T-helper 1 cell treated with Interleukin-12 subunit alpha and Interleukin-12 subunit beta and Interleukin-4 antibody, amounts not matched to agents 30 ng/mL and 1 ng/mL, for 36 hours (primary cell): ENCODE measurements at regions not wholly inside any gene's neighbourhood (a gene's known extent, or its start where the extent isn't known, plus 50 kb on each side); places are given as distances from the start of the nearest gene placed in this dataset.
"Not testable (repeated sequence)": the region's sequence is repeated elsewhere in the genome, so short reads cannot be mapped to it uniquely, and the experiment has no call there.

Experiments used
- intact Hi-C: fragments of 100-400 bp; cut with micrococcal nuclease; formaldehyde crosslinking; loops from one replicate; pipeline ENCODE4 v1.15.1; 2024

GRCh38 chr2:53610260-53610659 is 157.3 kb upstream of the CHAC2 start:
- intact Hi-C loops: no loop called here

DNA sequence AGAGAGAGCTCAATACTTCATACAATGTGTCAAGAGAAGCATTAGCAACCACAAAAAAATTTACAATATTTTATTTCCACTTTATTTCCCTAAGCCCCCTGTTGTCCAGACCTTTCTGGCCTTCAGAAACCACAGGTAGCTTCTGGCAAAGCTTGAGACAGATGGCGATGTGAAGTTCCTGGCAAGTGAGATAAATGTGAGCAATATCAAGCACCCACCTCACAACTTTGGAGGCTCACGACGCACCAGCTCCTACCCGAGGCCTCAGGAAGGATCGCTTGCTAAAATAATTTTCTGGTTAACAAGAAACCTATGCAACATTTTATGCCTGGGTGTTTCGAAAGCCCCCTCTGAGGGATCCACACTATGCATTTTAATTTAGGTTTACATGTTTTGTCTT is 158.1 kb upstream of the CHAC2 start:
- intact Hi-C loops: no loop called here

DNA sequence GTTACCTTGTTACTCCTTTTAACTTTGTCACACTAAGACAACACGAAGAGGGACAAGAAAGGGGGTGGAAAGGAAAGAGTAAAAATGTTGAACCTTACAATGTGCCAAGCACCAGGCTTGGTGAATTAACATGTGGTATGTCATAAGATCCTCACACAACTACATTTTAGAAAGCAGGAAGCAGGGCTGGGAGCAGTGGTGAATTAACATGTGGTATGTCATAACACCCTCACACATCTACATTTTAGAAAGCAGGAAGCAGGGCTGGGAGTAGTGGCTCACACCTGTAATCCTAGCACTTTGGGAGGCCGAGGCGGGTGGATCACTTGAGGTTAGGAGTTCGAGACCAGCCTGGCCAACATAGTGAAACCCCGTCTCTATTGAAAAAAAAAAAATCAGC is 159.3 kb upstream of the CHAC2 start:
- intact Hi-C loops: no loop called here

DNA sequence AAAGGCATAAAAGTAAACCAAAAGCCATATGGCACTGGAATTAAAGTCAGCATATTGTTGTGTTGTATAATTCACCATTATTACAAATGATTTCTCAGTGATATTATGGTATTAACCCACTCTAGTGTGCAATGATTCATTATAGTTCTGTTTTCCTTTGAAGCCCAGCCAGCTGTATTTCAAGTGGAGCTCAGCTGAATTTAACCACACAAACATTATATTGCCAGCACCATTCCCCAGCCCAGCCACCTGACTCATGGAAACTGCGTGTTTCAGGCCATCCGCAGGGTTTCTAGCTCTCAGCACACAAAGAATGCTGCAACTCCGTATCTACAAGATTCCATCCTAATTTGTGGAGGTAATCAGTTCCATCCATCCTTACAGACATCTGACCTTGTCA is 166.8 kb upstream of the CHAC2 start:
- intact Hi-C loops: no loop called here

GRCh38 chr2:53586733-53587612 is 180.6 kb upstream of the CHAC2 start:
- intact Hi-C loops: not testable (repeated sequence)

DNA sequence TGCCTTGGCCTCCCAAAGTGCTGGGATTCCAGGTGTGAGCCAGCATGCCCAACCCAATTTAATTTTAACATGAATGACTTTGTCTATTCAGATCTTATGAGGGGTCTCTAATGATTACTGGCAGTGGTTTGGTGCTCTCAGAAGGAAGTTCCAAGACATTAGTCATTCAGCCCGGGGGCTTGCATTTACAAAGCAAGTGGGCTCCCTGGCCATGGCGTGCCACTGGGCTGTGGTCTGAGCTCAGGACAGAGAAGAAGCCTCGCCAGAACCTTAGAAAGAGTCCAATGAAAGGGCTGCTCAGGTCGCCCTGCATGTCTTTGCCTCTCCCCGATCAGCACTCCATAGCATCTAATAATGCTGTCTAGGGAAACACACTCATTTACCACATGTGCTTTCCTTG is 182.6 kb upstream of the CHAC2 start:
- intact Hi-C loops: no loop called here

- intact Hi-C loops: no loop called here
Observed at GRCh38 chr2:53583583-53583982, 184.0 kb upstream of the CHAC2 start.

- intact Hi-C loops: no loop called here
Observed at GRCh38 chr2:53582556-53582955, 185.0 kb upstream of the CHAC2 start.

DNA sequence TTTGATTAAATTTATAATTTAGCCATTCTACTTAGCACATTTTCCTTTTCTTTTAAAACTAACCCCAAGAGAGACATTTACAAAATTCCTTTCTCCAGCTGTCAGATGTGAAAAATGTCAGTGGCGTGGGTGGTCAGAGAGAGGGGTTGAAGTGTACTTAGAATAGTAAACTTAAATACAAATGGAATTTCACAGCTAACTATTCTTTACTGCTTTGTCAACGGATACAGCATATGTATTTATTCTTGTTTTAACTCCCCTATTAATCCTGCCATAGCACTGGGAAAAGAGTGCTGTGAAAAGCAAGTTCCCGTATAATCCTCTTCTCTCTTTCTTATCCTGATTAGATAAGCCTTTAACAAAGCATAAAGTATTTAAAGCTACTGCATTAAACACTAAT is 191.4 kb upstream of the CHAC2 start:
- intact Hi-C loops: no loop called here

DNA sequence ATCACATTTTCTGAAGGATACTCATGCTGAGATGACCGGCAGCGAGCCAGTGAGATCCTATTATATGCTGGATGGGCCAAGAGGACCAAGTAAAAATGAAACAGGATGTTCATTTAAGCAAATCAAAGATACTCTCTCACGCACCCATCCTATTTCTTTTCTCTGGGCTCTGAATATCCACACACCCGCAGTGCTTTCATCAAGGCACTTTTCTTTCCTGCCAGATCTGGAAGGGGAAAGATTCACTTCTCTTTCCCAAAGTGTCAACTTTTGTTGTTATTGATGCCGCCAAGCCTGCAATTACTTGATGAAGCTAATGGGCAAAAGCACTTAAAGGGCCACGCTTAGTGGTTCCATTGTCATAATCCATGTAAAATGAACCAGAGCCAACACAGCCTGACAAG is 191.9 kb upstream of the CHAC2 start:
- intact Hi-C loops: no loop called here

- intact Hi-C loops: no loop called here
Observed at GRCh38 chr2:53572696-53573095, 194.9 kb upstream of the CHAC2 start.

DNA sequence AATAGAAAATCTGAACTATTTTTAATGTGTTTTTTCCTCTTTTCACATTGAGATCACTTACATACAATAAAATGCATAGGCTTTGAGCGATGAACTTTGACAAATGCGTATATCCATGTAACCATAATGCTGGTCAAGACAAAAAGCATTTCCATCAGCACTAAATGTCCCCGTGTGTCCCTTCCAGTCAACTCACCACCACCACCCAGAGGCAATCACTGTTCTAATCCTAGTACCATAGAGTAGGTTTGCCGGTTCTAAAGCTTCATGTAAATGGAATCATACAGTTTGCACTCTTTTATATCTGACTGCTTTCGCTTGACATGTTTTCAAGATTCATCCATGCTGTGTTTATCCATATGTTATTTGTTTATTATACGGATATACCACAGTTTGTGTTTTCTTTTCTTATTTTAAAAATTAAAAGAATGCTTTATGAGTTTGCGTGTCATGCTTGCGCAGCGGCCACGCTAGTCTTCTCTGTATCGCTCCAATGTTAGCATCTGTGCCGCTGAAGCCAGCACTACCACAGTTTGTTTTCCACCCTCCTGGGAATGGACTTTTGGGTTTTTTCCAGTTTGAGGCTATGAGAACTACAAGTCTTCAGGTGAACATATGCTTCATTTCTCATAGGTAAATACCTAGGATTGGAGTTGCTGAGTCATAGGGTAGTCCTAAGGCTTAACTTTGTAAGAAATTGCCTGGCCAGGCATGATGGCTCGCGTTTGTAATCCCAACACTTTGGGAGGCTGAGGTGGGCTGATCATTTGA is 197.5 kb upstream of the CHAC2 start:
- intact Hi-C loops: no loop called here

DNA sequence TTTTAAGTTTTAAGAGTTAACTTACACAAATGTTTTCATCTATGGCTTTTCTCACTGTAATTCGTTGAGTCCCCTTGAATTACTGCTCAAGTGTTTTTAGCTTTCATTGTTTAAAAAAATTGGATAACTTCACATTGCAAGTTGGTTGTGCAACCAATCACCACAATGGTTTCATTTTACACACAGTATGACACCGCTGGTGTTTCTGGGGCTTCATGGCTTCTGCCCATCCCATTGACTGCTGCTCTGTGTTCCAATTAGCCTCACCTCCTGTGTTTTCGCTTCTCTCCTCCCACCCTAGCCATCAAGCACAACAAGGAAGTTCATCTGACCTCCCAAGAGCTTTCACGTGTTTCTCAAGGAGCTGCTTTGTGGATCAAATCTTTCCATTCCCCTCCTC is 199.1 kb upstream of the CHAC2 start:
- intact Hi-C loops: no loop called here

DNA sequence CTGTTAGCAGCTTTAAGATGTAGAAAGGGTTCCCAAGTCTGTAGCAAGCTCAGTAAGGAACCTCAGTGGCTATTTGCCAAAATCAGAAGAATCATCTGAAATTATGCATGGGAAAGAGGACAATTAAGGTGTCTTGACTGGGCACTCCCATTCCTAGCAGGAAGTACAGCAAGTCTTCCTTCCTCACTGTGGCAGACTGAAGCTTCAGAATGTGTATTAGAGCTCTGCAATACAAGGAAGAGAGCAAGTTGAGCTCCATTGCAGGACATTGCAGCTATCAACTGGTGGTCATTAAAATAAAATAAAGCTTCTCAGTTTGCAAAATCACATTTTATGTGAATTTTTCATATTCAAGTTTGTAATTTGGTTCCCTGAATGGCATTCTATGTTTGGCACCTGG is 200.5 kb upstream of the CHAC2 start:
- intact Hi-C loops: no loop called here

DNA sequence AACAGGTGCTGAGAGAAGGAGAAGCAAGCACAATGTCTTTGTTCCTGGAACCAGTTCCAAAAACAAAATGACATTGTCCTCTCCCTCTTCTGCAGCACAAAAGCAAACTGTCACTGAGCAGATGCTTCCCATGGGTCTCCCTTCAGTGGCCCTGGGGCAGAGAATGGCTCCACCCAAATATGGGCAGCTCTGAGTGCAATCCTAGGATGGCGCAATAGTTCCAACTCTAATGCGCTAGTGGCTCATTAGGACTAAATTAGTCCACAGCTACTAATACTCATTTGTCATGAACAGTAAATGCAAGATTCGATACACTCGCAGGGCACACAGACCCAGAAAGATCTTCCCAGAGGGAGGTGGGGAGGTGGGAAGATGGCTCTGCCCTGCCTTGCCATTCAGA is 205.2 kb upstream of the CHAC2 start:
- intact Hi-C loops: no loop called here

- intact Hi-C loops: no loop called here
Observed at GRCh38 chr2:53561155-53561554, 206.4 kb upstream of the CHAC2 start.

GRCh38 chr2:53559302-53559966 is 208.2 kb upstream of the CHAC2 start:
- intact Hi-C loops: no loop called here

DNA sequence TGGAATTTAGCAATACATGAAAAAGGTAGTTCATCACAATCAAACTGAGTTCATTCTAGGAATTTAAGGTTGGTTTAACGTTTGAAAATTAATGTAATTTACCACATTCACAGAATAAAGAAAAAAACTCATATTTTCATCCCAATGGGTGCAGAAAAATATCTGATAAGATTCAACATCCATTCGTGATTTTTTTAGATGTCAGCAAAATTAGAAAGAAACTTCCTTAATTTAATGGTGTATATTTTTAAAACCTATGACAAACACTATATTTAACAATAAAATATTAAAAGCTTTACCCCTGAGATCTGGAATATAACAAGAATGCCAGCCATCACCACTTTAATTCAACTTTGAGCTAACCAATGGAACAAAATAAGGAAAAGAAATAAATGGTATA is 208.7 kb upstream of the CHAC2 start:
- intact Hi-C loops: no loop called here

DNA sequence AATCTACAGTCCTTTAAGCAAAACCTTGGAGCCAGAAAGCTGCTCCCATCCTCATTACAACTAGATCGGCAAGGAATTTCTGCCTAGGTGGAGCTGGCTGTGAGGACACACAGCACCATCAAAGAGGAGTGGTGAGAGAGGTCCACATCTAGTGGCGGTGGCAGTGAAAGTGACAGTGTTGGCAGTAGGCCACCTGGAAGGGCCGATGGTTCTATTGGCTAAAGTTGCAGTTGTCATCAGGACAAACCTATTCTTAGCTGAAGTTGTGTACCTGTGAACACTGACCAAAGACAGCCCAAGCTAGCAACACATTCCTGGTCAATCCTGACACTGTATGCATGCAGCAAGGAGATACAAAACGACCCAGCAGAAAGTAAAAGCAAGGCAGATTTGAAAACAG is 218.1 kb upstream of the CHAC2 start:
- intact Hi-C loops: no loop called here

DNA sequence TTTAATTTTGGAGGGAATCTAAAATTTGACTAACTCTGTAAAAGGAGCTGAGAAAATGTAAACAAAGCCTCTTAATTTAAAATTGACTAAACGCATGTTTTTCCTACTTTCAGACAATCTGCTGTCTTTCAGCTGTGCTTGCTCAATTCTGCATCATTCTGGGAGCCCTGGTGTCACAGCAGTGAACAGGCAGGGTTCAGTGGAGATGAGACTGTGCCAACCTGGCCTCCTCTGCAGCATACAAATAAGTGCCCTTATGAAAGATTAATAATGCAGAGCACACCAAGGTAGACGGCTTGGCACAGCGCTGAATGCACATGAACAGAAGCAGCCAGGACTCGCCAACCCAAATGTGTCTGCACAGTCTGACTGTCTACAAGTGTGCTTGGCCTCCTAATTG is 222.0 kb upstream of the CHAC2 start:
- intact Hi-C loops: no loop called here

GRCh38 chr2:53544871-53545558 is 222.6 kb upstream of the CHAC2 start:
- intact Hi-C loops: no loop called here

GRCh38 chr2:53543083-53543482 is 224.5 kb upstream of the CHAC2 start:
- intact Hi-C loops: no loop called here
